GM21360 (cell line): ENCODE measurements at regions not wholly inside any gene's neighbourhood (a gene's known extent, or its start where the extent isn't known, plus 50 kb on each side); places are given as distances from the start of the nearest gene placed in this dataset.
"Not testable (repeated sequence)": the region's sequence is repeated elsewhere in the genome, so short reads cannot be mapped to it uniquely, and the experiment has no call there.

Experiments used
- ATAC-seq: cut with Tn5 transposase; IDR thresholded peaks from one replicate; pipeline ENCODE4 v1.9.1; 2021; ENCODE audit warnings: mild to moderate bottlenecking, moderate library complexity; ENCODE audit not compliant: unreplicated experiment

GRCh38 chr5:54825005-54825404 is 160.4 kb downstream of the ESM1 start:
- no peak for ATAC-seq

- ATAC-seq = no peak
These were observed 162.4 kb downstream of the ESM1 start for GRCh38 chr5:54823006-54823405.

- ATAC-seq = no peak
These were observed 163.1 kb downstream of the ESM1 start for GRCh38 chr5:54822324-54822687.

GRCh38 chr5:54821445-54822323 is 163.7 kb downstream of the ESM1 start:
- ATAC-seq = no peak

- ATAC-seq = no peak
These were observed 164.9 kb downstream of the ESM1 start for GRCh38 chr5:54820346-54821134.

- no peak for ATAC-seq
These were observed 178.0 kb downstream of the ESM1 start for GRCh38 chr5:54807421-54807820.

GRCh38 chr5:54804521-54804920 is 180.9 kb downstream of the ESM1 start:
- ATAC-seq = no peak

DNA sequence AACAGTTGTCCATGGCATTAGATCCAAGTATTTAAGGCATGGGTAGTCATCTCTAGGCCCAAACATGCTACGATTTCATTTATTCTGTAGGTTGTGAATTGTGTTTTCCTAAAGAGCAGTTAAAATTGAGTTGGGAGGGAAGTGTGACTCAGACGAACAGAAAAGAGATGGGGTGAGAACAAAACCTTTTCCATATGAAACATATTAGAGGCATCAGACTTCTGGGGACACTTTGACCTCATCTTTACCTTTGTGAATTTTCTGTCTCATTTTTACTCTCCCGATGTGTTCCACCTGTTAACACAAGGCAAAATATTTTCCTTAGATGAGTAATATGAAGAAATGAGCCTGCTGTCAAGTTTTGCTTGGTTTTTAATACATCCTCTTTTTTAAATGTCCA is 181.3 kb downstream of the ESM1 start:
- no peak for ATAC-seq

- no peak for ATAC-seq
These were observed 181.9 kb downstream of the ESM1 start for GRCh38 chr5:54803471-54804011.

DNA sequence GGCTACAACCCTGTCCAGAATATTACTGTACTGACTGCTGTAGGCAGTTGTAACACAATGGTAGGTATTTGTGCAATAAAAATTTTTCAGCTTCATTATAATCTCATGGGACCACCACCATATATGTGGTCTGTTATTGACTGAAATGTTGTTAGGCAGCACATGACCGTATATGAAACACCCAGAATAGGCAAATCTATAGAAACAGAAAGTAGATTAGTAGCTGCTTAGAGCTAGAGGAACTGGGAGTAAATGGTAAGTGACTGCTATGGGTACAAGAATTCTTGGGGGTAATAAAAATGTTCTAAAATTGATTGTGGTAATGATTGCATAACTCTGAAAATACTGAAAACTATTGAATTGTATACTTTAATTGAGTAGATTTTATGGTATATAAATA is 185.7 kb downstream of the ESM1 start:
- ATAC-seq = peak; percentile 68

DNA sequence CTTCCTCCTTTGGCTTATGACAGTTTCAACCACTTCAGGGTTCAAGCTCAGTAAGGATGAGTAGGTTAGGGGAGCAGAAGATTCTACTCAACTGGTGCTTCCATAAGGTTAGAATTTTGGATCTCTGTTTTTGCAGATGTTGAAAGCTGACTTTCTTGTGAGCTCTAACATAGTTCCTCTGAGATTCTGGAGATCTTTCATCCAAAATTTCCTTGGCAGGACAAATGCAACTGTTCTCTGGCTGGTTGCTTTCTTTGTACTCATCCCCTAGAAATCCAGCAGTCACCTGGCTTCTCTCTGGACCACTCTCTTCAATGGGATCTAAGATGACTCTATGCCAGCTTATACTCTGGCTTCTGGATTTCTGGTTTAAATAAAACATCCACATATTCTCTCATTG is 189.6 kb downstream of the ESM1 start:
- no peak for ATAC-seq

GRCh38 chr5:54795284-54795683 is 190.1 kb downstream of the ESM1 start:
- ATAC-seq = no peak

DNA sequence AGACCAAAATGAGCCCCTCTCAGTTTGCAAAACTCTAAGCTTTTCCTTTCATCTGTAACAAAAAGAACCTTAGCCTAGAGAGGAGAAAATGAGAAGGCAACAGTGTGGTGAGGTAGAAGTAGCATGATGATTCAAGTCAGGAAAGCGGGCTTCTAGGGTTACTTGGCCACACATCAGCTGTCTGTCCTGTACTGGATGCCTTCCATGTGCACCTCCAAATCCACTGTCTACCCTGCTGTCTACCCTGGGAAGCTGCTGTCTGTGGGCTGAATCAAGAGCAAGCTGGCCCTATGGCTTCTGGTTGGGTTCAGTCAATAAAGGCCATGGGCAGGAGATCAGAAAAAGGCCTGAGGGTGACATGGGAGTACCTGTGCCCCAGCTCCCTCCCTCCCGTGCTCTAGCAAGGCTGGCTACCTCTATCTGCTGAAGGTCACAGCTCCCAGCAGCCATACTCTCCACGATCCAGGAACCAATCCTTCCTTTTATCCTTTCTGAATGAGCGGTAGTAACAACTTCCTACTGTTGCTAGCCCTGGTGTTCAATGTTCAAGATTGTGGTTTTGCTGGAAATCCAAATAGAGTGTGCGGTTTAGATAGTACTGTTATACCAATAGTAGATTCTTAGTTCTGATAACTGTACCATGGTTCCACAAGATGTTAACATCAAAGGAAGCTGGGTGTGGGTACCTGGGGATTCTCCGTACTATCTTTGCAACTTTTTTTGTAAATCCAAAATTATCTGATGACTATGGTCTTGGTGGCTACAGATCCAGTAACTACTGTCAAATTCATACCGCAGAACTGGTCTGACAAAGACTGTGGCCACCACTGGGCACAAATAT is 191.0 kb downstream of the ESM1 start:
- ATAC-seq = no peak

DNA sequence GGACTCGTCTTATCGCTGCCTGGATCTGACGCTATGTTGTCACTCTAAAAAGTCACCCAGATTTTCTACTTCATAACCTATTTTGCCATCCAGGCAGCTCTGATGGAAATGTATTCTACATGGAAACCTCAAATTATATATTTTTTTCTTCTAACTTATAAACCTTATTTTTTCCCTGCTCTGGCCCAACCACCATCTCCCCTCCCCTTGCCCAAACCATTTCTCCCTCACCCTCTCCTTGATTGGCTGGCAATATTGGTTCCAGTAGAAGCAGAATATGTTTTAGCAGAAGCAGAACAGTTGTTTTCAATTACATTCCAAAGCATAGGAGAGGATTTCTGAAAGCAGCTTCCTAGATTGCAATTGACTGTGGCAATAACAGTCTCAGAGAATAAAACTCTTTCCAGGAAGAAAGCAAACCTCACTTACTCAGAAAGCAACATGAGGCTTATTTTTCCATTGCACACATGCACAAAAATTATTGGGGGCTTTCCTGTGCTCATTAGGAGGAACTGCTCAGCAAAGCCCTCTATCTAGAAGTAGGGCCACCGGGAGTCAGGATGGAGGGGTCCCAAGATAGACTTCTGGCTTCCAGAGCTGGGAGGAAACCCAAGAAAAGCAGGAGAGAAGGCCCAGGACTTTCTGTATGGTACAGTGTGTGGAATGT is 191.8 kb downstream of the ESM1 start:
- ATAC-seq = no peak

DNA sequence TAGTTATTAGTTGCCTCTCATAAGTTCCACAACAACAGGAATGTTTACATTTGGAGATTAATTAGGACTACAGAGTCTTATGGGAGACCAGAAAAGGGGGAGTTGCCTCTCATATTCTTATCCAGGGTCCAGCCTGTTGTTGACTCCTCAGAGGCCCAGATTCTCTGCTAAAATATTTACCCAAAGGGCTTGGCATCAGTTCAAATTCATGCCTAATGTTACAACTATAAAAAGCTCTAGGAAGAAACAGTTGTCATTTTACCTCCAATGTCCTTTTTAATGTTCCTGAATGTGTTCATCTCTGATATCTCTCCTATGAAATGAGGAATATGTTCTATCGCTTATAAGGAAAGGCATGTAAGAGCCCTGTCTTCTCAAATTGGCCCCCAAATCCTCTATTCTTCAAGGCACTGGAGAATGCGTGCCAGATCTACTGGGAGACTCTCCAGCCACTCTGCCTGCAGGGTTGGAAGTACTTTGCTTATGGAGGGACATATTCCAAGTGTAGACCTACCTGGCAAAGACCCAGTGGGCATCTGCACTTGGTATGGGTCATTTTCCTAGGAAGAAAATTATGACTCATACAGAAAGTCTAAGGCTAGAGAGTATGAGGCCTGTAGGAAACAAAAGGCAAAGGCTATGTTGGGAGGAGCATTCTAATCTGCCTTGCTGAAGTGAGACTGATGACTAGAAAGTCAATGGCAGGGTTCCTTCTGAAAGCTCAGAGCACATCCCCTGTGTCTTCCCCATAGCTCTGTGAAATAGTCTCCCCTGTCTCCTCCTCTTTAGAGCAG is 192.6 kb downstream of the ESM1 start:
- no peak for ATAC-seq

DNA sequence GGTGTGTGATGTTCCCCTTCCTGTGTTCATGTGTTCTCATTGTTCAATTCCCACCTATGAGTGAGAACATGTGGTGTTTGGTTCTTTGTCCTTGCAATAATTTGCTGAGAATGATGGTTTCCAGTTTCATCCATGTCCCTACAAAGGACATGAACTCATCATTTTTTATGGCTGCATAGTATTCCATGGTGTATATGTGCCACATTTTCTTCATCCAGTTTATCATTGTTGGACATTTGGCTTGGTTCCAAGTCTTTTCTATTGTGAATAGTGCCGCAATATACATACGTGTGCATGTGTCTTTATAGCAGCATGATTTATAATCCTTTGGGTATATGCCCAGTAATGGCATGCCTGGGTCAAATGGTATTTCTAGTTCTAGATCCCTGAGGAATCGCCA is 197.5 kb downstream of the ESM1 start:
- not testable (repeated sequence) for ATAC-seq

DNA sequence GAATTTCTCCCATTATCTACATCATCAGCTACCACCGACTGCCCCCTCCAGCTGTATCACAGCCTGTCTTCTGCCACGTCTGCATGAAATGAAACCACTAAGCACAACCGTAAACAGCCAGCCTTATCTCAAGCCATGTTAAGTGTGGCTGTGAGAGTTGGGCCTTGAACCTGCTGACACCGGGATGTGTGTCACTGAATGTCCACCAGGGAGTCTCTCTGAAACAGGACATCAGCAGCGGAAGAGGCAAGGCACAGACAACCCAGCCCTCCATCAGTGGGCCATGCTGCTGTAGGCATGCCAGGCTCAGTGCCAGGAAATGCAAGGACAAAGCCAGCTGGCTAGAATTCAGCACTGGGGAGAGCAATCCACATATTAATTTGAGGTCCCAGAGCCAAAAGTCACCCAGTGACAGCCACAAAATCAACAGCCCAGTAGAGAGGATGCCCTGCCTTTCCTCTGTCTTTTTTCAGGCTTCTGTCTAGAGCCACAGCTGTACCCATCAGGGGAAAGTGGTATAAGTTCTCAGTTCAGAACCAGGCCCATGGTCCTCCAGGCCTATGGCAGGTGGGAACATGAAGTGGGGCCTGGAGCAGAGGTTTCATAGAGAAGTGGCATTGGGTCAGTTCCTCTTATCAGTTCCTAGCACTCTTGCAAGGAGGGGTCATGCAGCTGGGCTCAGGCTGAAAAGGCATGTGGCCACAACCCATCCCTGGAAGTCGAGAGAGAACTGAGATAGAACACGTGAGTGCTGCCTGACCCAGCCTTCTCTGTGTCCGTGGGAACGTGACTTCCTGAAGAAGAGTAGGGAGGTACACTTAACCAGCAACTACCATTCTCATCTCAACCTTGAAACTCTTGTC is 199.4 kb downstream of the ESM1 start:
- no peak for ATAC-seq

- ATAC-seq = no peak
These were observed 206.6 kb downstream of the ESM1 start for GRCh38 chr5:54778783-54779182.

DNA sequence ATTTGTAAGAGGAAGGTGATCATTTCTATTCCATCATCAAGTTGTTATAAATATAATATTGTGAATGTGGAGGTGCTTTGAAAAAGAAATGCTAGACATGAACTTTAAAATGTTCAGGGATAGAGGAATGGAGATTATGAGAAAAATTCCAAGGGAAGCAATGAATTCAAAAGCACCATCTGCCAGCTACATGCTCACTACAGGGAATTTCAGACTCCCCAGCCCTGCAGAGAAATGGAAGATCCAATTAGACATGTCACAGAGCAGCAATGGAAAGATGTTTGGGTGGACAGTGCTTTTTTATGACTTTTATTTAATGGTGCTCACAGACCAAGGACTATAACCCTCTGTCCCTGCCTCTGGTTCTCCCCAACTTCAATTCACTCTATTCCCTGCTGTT is 209.7 kb downstream of the ESM1 start:
- ATAC-seq = no peak
